ENCODE measurements at regions not wholly inside any gene's neighbourhood (a gene's known extent, or its start where the extent isn't known, plus 50 kb on each side); places are given as distances from the start of the nearest gene placed in this dataset.

DNA sequence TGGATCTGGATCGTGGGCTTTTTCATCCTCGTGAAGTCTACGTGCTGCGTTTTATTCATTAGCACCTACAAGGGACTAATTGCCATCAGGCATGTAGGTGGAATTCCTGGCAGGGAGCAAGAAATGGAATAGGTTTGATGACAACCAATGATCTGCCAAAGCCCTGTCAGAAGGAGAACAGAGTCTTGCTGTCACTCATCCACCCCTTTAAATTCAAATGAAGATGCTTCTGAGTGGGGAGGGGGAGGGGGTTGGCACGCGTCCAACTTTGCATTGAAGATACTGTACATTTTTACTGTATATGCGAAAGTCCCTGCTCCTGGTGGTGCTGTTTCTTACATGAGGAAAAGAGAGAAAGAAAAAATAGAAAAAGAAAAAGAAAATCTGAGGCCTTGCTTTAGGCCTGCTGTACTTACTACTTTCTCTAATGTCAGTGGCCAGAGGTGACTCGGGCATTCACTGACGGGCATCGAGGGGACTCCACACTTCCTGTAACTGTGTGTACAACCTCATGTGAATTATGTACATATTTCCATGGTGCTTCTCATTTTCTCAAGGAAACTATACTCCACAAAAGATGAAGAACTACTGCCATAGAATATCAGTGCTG, 569.1 kb downstream of the INHBA start:
- Histone ChIP-seq H4K20me1 (ENCODE audit: insufficient read depth, low read length) (no peaks in the 10 kb centered on the region), H3K4me3 (replicated peaks in 1 of 3; ENCODE audit: low read depth in 2 of 3, low read length in 3 of 3) (no peak overlapping the region), H3K36me3 (replicated peaks in 1 of 2; ENCODE audit: control insufficient read depth in 1 of 2, insufficient read depth in 2 of 2, low read length in 2 of 2) (no peaks in the 10 kb centered on the region), H3K27ac (ENCODE audit: low read depth in 1 of 2, low read length in 2 of 2) (no peak overlapping the region), H3K4me1 (ENCODE audit: control insufficient read depth in 1 of 2, insufficient read depth in 2 of 2, low read length in 2 of 2) (no peaks in the 10 kb centered on the region), H3K4me2 (replicated peaks; ENCODE audit: extremely low read depth, low read length, poor library complexity, severe bottlenecking) (no peak overlapping the region), H3K9ac (ENCODE audit: insufficient read depth, low read length, poor library complexity, severe bottlenecking) (no peak overlapping the region), H2AFZ (ENCODE audit: insufficient read depth, low read depth, low read length, poor library complexity, severe bottlenecking) (no peak overlapping the region), H3K79me2 (ENCODE audit: insufficient read depth, low read length) (no peaks in the 10 kb centered on the region), H3K9me3 (replicated peaks in 1 of 2; ENCODE audit: control insufficient read depth in 1 of 2, insufficient read depth in 1 of 2, low read length in 2 of 2) (peaks cover 0 to 4% of the 10 kb centered on the region in 2 donors), H3K27me3 (ENCODE audit: control insufficient read depth in 2 of 2, insufficient read depth in 2 of 2, low read length in 2 of 2) (no peaks in the 10 kb centered on the region)
- intact Hi-C loops (cut with micrococcal nuclease): no loop called here
- H3K4me3 Mint-ChIP-seq: no peak overlapping the region
- peaks cover 6% of the 10 kb centered on the region for H3K4me1 Mint-ChIP-seq
- H3K36me3 Mint-ChIP-seq: no peaks in the 10 kb centered on the region
- no peak overlapping the region for H3K27ac Mint-ChIP-seq
- peaks cover 0 to 9% (median 2%) of the 10 kb centered on the region in 7 donors for H3K9me3 Mint-ChIP-seq
- TF ChIP-seq, protein P1, sequence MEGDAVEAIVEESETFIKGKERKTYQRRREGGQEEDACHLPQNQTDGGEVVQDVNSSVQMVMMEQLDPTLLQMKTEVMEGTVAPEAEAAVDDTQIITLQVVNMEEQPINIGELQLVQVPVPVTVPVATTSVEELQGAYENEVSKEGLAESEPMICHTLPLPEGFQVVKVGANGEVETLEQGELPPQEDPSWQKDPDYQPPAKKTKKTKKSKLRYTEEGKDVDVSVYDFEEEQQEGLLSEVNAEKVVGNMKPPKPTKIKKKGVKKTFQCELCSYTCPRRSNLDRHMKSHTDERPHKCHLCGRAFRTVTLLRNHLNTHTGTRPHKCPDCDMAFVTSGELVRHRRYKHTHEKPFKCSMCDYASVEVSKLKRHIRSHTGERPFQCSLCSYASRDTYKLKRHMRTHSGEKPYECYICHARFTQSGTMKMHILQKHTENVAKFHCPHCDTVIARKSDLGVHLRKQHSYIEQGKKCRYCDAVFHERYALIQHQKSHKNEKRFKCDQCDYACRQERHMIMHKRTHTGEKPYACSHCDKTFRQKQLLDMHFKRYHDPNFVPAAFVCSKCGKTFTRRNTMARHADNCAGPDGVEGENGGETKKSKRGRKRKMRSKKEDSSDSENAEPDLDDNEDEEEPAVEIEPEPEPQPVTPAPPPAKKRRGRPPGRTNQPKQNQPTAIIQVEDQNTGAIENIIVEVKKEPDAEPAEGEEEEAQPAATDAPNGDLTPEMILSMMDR (IDR thresholded peaks at IDR 0.05): no peak
- H3K27me3 Mint-ChIP-seq (ENCODE audit: low read depth in 3 of 3): peaks cover 0 to 2% (median 2%) of the 10 kb centered on the region in 3 donors
- DNase-seq: no peak
- 27% methylated on average over 3 of the region's 10 CpGs for WGBS (ENCODE audit: insufficient coverage)

DNA sequence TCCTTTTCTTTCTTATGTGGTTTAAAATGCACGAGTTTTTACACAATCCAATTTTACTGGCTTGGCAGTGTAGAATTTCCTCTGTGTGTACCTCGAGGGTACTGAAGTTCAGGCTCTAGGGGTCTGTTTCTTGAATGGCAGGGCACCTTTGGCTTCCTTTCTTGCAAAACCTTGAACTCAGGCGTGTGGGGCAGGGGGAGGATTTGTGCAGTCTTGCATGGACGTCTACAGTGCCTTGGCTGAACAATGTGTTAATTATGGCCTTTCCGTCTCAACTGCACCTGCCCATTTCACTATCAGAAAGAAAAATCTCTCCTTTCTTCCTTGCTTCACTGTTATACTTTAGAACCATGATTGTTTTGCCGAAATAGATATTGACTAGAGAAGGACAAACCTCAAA, 570.9 kb downstream of the INHBA start:
- Histone ChIP-seq H3K36me3 (replicated peaks in 1 of 2; ENCODE audit: control insufficient read depth in 1 of 2, insufficient read depth in 2 of 2, low read length in 2 of 2) (no peaks in the 10 kb centered on the region), H3K4me1 (ENCODE audit: control insufficient read depth in 1 of 2, insufficient read depth in 2 of 2, low read length in 2 of 2) (no peaks in the 10 kb centered on the region), H3K9me3 (replicated peaks in 1 of 2; ENCODE audit: control insufficient read depth in 1 of 2, insufficient read depth in 1 of 2, low read length in 2 of 2) (peaks cover 0 to 4% of the 10 kb centered on the region in 2 donors), H3K4me2 (replicated peaks; ENCODE audit: extremely low read depth, low read length, poor library complexity, severe bottlenecking) (no peak overlapping the region), H3K27me3 (ENCODE audit: control insufficient read depth in 2 of 2, insufficient read depth in 2 of 2, low read length in 2 of 2) (no peaks in the 10 kb centered on the region), H3K79me2 (ENCODE audit: insufficient read depth, low read length) (no peaks in the 10 kb centered on the region), H3K4me3 (replicated peaks in 1 of 3; ENCODE audit: low read depth in 2 of 3, low read length in 3 of 3) (no peak overlapping the region), H3K9ac (ENCODE audit: insufficient read depth, low read length, poor library complexity, severe bottlenecking) (no peak overlapping the region), H4K20me1 (ENCODE audit: insufficient read depth, low read length) (no peaks in the 10 kb centered on the region), H3K27ac (ENCODE audit: low read depth in 1 of 2, low read length in 2 of 2) (no peak overlapping the region), H2AFZ (ENCODE audit: insufficient read depth, low read depth, low read length, poor library complexity, severe bottlenecking) (no peak overlapping the region)
- H3K27ac Mint-ChIP-seq: no peak overlapping the region
- H3K36me3 Mint-ChIP-seq: no peaks in the 10 kb centered on the region
- peaks cover 0 to 2% (median 2%) of the 10 kb centered on the region in 3 donors for H3K27me3 Mint-ChIP-seq (ENCODE audit: low read depth in 3 of 3)
- TF ChIP-seq, protein P1 (IDR thresholded peaks at IDR 0.05): no peak
- peaks cover 0 to 9% (median 2%) of the 10 kb centered on the region in 7 donors for H3K9me3 Mint-ChIP-seq
- intact Hi-C loops (cut with micrococcal nuclease): no loop called here
- H3K4me1 Mint-ChIP-seq: peaks cover 6% of the 10 kb centered on the region
- no peak overlapping the region for H3K4me3 Mint-ChIP-seq
- 80% methylated on average over 1 of the region's 6 CpGs for WGBS (ENCODE audit: insufficient coverage)
- DNase-seq: no peak

Measured in CD14-positive monocyte (primary cell).